ENCODE measurements at regions not wholly inside any gene's neighbourhood (a gene's known extent, or its start where the extent isn't known, plus 50 kb on each side); places are given as distances from the start of the nearest gene placed in this dataset.

DNA sequence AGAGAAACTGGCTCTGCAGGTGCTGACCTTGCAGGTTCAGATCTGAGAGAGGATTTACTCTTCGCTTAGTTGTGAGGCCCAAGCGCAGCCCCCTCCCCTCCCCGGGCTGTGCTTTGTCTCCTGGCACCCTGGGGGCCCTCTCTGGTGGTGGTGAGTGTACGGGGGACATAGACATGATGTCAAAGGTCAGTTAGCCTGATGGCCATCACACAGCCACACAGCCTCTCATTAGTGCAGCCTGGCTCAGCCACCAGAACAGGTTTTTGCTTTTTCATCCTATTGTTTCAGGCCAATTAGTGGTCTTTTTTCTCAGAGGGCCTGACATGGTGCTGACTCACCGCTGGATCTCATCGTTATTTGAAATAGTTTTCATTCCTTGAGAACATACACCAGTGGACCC, 437.9 kb downstream of the AACS start:
- TF ChIP-seq, protein P1, sequence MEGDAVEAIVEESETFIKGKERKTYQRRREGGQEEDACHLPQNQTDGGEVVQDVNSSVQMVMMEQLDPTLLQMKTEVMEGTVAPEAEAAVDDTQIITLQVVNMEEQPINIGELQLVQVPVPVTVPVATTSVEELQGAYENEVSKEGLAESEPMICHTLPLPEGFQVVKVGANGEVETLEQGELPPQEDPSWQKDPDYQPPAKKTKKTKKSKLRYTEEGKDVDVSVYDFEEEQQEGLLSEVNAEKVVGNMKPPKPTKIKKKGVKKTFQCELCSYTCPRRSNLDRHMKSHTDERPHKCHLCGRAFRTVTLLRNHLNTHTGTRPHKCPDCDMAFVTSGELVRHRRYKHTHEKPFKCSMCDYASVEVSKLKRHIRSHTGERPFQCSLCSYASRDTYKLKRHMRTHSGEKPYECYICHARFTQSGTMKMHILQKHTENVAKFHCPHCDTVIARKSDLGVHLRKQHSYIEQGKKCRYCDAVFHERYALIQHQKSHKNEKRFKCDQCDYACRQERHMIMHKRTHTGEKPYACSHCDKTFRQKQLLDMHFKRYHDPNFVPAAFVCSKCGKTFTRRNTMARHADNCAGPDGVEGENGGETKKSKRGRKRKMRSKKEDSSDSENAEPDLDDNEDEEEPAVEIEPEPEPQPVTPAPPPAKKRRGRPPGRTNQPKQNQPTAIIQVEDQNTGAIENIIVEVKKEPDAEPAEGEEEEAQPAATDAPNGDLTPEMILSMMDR (conservative IDR thresholded peaks at IDR 0.05; ENCODE audit: low read length), result no peak
- TF ChIP-seq EZH2phosphoT487 (IDR thresholded peaks at IDR 0.05; ENCODE audit: borderline replicate concordance, low read depth, low read length), result no peak
